Stimulated activated CD4-positive, alpha-beta T cell treated with anti-CD3 and anti-CD28 coated beads, Interleukin-1b, Interleukin-23, amount 100 ng/mL, for 24 hours (primary cell): ENCODE measurements at regions not wholly inside any gene's neighbourhood (a gene's known extent, or its start where the extent isn't known, plus 50 kb on each side); places are given as distances from the start of the nearest gene placed in this dataset.
"Not testable (repeated sequence)": the region's sequence is repeated elsewhere in the genome, so short reads cannot be mapped to it uniquely, and the experiment has no call there.

Experiments
- DNase-seq, 4 experiments: peaks; one replicate each; pipeline ENCODE4 v3.0.0-alpha.2; 2020; ENCODE audit warnings: low read depth in 4 of 4, low spot score in 1 of 4

DNA sequence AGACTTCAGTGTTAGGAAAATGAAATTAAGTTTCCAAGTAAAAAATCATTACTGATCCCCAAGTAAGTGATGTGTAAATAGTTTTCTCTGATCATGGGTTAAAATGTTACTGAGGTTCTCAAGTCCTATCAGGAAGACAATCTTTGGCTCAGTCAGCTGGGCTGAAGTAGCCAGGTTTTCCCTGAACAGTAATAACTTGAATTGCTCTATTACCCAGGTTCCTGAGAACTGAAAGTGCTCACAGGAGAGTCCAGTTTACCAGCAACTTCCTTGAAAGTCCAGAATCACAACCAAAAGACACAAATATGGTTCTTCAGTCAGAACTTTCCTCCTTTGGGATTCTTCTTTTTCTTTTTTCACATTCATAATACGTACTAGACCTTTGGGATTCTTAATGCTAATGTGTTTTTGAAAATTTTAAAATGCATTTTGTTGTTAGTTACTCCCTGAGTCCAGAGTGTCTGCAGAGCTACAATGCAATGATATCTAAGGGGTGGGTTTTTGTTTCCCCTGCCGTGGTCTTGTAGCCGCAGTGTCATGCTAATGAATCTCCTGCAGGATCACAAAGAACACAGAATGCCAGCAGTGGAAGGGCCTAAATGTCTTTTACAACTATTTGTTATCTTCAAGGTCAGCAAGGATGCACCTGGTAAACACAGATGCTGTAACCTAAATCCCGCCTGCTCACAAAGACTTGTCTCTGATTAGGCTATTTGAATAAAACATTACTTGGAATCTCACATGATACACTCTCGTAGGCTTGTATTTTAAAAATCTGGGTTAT, 439.8 kb upstream of the NR3C2 start:
- DNase-seq, result no peak

DNA sequence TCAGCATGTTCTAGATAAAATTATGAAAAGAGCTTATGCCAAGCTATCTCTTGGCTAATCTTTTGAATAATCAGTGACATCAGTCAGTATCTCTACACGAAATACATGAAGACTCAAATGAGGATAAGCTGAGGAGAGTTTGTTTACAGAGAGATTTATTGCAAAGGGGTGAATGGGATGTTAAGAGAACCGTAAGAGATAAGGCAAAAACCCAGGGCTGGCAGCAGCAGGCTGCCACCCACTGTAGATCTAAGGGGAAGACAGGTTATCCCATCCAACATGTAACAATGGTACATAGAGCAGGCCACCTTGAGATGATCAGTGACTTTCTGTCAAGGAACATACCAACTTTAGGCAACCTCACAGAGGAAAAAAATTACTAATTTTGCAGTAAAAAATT, 432.1 kb upstream of the NR3C2 start:
- DNase-seq, result no peak

DNA sequence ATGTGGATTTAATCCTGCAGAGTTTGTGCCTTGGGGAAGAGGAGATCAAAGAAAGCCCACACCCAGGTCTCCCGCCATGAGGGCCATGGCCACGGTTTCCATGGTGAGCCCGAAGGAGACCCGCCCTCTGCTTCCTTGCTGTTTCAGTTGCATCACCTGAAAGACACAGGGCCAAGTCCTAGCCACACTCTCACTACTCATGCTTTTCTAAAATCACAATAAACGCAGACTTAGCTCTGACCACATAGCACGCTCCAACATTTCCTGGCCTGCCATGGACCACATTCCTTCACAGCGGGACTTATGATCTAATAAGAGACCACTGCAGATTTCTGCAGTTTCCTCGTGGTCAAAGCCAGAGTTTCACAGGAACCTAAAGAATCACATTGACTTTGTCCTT, 426.0 kb upstream of the NR3C2 start:
- no peak for DNase-seq

DNA sequence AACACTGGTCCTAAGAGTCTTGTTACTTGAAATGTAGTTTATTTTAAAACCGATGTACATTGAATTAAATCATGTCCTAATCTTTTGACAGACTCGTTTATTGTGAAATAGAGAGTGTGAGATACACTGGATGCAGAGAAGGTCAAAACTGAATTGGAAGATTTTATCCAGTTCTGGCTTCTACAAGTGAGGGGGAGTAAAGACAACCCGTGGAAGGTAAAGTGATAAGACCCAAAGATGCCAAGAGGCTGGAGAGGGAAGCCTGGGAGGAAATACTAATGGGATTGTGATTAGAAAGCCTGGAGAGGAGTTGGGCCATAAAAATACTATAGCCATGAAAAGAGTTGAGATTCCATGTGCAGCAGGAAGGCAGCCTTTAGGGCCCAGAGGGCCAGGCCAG, 424.5 kb upstream of the NR3C2 start:
- no peak for DNase-seq

DNA sequence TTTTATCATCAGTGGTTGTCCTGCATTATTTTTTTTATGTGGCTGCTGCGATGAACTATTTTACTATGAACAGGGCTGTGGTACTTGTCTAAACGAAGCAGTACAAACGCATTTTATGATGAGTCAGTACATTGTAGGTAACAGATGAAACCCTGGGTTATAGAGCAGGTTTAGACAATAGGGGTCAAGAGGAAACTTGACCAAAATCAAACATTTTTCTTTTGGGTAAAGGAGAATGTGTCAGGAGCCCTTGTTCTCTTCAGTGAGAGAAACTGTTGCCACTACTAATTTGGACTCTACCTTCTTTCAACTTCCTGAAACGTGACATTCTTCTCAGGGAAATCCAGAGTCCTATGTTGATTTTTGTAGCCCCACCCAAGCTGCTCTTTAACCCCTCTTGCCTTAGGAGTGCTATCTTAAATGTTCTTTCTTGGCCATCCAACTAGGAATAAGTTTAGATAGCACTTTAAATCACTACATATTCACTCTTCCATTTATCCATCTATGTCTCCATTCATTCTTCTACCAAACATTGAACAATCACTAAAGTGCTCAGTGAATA, 415.8 kb upstream of the NR3C2 start:
- DNase-seq, result no peak

DNA sequence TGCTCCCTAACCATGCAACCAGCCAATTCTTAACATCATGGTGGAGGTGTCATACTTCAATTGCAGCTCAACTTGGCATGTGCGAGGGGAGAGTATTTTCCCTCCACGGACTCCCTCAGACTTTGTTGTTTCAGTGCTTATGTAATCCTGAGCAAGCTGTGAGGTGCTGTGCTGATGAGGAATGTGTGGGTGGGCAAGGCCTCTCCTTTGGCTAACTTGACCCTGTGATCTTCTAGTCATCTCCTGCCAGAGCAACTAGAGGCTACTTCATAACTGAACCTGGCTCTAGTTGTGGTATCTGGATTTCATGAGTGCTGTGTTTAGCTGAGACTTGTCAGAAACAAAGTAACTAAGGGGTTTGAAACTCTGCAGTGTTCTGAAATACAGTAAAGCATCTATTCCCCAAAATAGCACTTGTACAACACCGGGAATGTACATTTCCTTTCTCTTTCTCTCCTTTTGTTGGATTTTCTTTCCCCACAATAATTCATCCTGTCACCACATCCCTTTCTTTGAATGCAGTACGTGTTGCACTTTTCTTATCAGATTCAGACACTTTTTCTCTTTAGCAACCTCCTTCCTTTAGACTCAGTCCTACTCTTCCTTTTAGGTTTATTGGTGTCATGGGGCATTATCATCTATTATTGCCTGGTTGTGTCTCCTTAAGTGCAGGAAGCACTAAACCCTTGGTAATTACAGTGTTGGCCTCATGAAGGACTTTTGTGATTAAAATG, 415.2 kb upstream of the NR3C2 start:
- DNase-seq, result no peak

DNA sequence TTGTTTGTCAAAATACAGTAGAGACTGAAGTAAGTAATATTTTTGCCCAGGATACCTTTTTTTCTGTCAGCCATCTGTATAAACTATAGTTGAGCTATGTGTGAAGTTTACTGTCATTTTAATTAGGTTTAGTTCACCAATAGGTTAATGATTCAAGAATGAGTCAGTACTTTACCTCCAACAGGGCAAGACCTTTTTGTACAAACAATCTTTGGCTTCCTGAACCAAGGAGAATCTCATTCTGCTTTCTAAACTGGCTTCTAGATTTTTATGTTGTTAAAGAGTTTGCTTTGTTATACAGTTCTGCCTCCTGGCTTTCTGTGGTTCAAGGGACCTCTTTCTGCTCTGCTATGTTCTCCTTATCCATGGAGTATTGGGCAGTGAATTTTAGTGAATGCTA, 412.0 kb upstream of the NR3C2 start:
- no peak for DNase-seq

DNA sequence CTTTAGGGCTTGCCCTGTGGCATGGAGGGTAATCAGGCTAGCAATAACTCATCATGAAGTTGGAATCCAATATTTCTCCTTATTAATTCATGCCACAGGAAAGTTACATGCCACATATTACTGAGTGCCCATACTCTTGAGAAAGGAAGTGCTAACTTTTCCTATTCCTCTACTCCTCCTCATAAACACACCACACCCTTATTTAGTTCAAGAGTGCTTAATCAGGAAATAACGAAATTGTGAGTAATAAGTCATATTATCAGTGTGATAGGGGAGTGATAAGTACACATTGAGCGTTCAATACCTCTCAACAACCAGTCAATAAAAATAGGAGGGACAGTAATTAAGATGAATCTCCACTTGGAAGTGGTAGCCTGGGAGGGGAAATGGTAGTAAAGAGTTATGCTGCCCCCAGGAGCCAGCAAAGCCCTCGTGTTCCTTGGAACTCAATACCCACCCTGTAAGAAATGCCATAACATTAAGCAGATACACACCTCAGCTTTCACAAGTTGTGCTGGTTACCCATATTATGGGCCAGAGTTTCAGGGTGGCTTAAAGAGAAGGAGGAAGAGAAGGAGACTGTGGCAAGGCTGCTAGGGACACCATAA, 410.0 kb upstream of the NR3C2 start:
- DNase-seq, result no peak

DNA sequence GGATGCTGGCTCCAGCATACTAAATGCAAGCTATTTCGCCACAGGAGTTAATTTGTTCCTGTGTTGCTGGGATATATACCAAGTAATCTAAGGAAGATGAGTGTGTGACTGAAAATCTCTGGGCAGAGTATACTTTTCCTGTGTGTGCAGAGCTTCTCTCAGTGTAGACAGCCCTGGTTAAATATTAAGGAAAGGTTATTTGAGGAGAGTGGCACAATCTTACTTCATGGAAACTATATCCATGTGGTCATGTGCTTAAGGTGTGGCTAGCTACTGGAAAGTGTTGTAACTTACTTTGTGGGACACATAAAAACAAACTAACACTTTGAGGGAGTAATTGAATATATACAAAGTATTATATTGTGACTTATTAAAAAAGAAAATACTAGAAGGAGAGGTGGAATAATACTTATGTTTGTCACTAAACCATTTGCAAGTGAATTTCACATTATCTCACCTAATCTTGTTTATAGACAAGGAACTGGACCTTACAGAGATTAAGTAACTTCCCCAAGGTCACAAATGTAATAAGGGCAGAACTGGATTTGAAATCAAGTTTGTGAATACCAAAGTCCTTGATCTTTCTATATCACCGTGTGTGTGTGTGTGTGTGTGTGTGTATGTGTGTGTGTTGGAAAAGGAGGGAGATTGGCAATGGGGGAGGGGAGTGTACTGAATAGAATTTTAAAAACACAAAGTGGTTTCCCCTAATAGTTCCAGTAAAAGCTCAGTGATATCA, 408.2 kb upstream of the NR3C2 start:
- DNase-seq, result no peak

DNA sequence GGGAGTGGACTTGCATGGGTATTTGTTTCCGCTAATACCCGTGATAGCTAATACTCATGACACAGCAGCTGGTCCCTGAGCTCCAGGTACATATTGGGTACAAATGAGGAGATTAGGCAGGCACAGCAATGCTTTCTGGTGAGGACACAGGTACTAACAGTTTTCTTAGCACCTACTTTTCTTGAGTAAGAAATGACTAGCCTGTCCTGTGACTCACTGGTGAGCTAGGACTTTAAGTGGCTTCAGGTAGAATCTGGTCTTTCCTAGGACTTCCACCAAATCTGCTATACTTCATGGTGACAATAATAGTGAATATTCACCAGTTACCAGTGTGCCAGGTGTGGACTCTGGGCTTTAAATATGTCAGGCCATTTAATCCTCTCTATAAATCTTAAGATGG, 407.4 kb upstream of the NR3C2 start:
- no peak for DNase-seq

DNA sequence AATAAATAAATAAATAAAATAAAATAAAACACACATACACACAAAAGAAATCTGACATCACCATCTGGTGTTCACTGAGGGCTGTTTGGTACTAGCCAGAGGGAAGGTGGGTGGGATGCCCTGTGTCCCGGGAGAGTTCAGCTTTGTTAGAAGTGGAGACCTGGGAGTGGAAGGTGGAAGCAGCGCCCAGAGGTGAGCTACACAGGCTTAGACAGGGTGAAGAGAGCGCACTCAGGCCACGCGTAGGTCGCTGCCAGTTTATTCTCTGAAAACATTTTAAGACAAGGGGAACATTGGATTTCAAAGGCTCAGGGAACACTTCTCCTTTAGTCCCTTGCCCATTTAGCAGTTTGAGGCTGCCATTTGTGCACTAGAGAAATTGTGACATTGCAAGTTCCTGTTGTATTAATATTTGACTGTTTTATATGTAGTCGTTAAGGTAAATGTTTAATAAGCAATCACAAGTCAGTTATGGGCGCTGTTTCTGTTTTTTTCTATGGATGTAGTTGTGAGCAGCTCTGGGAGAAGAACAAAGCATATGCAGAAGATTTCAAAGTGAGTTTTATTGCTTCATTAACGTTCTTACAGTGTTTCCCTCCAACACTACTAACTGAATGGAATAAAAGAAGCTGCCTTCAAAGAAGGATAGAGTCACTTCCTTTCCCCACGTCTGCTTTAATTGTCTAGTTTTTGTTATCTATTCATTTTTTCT, 405.5 kb upstream of the NR3C2 start:
- no peak for DNase-seq

DNA sequence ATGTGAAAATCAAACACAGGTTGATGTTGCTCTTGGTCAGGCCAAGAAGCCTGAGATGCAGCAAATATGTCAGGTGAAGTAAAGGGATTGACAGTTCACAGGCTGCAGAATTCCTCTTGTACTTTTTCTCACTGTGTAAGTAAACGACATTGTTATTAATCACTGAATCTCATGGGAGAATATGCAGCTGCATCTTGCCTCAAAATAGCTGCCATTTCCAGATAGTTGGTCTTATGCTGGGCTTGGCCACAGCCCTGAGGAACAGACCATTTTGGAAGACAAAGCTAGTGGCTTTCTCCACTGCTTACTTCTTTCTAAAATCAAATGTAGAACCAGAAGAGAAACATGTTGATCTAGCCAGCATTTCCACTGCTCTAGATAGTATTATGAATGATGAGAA, 403.4 kb upstream of the NR3C2 start:
- no peak for DNase-seq

DNA sequence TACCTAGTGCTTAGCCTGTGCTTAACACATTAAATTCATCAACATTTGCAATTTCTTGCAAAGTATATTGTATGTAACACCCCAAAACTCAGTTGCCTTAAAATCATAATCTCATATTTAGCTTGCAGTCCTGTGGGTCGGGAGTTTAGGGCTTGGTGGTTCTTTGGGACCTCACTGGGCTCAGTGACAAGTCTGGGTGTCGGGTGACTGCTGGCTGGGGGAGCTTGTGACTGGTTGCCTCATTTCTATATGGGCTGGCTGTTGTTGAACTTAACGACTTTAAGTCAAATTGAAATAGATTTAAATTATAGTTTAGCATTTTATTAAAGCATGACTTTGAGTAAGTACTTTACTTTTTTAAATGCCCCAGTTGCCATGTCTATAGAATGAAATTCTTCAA, 401.4 kb upstream of the NR3C2 start:
- DNase-seq, result no peak

DNA sequence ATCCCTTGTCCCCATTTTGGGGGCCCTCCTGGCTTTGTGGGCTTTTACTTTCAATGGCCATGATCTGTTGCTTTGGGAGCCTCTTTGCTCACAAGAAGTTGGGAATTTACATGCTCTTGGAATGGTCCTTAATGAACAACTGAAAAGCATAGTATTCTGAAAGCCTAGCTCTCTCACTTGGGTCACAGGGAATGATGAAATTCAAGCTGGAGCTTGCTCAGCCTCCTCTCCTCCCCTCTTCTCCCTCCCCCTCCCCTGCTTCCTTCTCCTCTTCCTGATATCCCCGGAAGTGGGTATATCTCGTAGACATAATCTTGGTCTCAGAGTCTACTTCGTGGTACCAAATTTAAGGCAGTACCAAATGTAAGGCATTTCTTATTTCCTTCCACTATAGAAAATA, 400.6 kb upstream of the NR3C2 start:
- no peak for DNase-seq

DNA sequence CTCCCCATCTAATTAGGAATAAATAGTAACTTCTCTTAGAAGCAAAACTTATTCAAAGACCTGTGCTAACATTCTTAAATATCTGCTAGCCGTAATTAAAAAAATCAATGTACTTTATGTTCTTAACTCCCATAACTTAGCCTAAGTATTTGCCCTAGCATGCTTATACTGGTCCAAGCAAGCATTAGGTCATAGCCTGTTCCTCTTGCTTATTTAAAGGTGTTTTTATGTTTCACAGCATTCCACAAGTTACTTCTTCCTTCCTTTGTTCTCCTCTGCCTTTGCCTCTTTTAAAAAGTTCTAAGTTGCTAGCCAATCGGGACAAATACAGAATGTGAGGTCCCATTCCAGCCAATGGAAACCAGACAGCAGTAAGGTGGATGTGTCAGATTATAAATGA, 395.4 kb upstream of the NR3C2 start:
- not testable (repeated sequence) for DNase-seq

DNA sequence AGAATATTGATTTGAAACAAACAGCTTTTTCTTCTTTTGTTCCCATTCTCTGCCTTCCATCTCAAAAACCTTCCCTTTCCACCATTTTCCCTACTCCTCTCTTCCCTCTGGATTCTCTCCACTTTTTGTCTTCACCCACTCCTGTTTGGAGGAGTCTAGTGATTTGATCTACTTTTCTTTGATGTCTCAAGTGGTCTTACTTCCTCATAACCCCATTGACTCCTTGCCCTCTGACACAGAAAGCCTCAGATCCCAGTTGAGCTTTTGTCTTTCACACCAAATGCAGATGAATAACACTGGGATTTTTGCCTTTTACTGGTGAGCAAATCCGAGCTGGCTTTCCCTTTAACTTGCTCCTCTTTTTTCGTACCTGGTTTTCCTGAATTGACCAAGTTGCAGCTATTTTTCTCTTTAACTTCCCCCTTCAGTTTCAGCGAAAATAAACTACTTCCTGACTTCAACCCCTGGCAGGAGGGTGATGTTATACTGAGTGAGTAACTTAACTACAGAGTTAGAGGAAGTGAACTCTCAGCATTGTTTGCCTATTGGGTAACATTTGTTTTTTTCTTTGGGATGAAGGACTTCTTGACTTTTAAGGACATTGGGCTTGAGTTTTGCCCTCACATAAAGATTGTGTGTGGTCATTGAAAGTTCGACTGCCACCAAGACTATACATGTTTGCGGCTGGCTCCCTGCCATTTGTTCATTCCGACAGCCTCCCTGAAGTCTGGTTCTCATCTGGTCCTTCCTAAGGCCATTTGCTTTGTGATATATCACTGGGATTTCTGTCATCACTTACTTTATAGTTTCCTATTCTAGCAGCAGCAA, 392.8 kb upstream of the NR3C2 start:
- no peak for DNase-seq

DNA sequence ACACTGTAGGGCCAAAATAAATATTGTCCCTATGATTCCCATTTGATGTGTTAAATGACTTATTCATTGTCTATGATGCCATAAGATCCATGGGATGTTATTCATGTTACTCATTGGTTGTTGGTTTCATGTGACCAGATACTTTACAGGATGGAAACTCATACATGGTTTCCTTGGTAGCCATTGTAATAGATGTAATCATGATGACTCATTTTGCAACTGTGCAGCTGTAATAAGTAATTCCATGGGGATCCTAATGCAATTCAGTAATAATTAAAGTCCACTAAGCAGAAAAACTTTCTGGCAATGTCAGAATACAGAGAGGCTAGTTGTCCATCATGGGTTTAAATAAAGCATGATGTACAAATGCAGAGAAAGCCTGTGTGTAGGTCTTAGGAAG, 389.7 kb upstream of the NR3C2 start:
- DNase-seq, result no peak

DNA sequence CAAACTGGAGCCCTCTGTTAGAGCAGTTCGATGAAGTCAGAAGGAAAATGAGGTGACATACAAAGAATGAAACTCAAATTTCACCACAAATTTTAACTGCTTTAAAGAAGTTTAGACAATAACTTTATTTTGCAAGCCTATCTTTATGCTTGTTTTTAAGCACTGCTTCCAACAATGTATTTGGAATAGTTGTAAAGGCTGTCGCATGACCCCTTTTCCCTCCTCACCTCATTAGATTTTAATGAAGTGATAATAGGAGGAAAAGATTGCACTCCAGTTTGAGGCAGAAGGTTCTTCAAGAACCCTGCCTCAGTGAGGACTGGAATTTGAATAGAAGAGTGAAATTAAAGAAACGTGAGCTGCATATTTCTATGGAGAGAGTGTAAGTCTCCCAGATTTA, 386.1 kb upstream of the NR3C2 start:
- DNase-seq, result no peak

DNA sequence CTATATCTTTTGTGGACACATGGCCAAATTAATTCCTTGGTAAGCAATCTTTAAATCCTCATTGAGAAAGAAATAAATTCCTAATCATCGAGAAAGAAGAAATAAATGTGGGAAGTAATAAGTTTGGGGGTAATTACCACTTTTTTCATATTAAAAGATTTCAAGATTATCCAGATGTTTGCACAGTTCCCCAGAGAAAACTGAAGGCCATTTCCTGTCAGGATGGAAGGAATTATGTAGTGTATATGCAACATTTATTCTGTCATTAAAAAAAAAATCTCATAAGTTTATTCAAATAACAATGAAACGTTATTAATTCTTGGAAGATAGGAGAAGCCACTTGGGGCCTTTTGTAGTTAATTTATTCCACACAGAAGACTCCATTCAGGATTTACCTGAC, 385.6 kb upstream of the NR3C2 start:
- no peak for DNase-seq

DNA sequence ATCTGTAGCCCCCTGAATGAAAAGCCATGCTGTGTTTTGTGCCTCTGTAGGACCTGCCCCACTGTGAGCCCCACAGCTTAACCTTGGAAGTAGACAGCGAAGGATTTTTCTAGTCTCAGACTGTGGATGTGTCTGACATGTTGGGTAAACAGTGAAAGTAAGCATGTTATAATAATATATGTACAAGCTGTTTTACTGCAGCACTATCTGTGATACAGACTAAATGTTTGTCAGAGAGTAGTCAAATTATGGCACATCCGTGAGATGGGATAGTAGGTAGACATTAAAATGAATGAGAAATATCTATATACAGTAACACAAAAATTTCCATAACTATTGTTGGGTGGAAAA, 381.2 kb upstream of the NR3C2 start:
- DNase-seq, result no peak
